Dermis microvascular lymphatic vessel endothelial cell (primary cell): ENCODE measurements at regions not wholly inside any gene's neighbourhood (a gene's known extent, or its start where the extent isn't known, plus 50 kb on each side); places are given as distances from the start of the nearest gene placed in this dataset.
"Not testable (repeated sequence)": the region's sequence is repeated elsewhere in the genome, so short reads cannot be mapped to it uniquely, and the experiment has no call there.

Source experiments
- DNase-seq, 2 donors: peaks; one replicate each; pipeline versions ENCODE4 v3.0.0 to v3.0.0-alpha.2; 2010; ENCODE audit warnings: low read depth in 2 of 2

GRCh38 chr1:112093372-112093694, 103.9 kb upstream of the KCND3 start:
- no peak for DNase-seq

DNA sequence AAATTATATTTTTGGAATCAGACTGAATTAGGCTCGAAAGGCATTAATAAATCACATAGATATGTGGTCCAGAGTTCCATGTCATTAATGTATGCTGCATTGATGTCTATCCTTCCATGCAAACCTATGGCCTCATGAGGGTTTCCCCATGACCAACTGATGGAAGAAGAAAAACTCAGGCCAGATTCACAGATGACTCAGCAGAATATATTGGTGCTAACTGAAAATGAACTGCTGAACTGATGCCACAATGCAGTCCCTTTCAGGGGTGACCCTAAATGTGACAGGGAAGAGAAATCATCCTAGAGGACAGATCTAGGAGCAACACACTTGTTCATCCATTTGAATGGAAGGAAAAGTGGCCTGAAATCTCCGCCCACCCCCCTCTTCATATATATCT, 110.5 kb upstream of the KCND3 start:
- DNase-seq, result no peak

DNA sequence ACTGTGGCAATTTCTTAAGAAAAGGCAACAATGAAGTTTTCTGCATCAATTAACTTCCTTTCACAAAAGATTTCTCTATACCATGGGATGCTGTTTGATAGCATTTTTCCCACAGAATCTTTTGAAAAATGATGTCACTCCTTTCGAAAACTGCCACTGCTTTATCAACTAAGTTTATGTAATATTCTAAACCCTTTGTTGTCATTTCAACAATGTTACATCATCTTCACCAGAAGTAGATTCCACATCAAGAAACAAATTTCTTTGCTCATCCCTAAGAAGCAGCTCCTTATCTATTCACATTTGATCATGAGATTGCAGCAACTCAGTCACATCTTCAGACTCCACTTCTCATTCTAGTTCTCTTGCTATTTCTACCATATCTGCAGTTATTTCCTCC, 116.1 kb upstream of the KCND3 start:
- DNase-seq, result no peak

DNA sequence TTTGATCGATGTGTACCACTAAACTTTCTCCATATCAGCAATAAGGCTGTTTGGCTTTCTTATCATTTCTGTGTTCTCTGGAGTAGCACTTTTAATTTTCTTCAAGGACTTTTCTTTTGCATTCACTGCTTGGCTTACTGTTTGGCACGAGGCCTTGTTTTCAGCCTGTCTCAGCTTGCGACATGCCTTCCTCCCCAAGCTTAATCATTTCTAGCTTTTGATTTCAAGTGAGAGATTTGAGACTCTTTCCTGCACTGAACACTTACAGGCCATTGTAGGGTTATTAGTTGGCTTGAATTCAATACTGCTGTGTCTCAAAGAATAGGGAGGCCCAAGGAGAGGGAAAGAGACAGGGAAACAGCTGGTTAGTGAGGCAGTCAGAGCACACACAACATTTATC, 120.6 kb upstream of the KCND3 start:
- DNase-seq, result no peak

- DNase-seq, result no peak
Observed at GRCh38 chr1:112111734-112112133, 122.3 kb upstream of the KCND3 start.

- DNase-seq, result no peak
Observed at GRCh38 chr1:112114540-112114939, 125.1 kb upstream of the KCND3 start.

DNA sequence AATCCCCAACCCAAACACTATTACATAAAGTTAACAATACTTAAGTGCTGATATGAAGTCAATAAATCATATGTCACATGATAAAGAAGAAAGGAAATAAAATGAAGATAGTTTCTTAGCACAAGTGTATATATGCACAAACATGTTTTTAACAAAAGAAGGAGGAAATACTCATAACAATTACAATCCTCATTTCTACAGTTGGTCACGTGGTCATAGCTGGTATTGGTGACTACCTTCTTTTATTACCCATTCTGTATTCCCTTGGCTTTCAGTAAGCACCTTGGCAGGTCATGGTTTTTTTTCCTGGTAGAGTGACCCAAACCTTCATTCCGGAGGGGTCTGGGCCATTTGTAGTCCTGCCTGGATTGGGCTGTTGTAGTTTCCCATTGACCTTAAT, 137.1 kb upstream of the KCND3 start:
- DNase-seq, result no peak

DNA sequence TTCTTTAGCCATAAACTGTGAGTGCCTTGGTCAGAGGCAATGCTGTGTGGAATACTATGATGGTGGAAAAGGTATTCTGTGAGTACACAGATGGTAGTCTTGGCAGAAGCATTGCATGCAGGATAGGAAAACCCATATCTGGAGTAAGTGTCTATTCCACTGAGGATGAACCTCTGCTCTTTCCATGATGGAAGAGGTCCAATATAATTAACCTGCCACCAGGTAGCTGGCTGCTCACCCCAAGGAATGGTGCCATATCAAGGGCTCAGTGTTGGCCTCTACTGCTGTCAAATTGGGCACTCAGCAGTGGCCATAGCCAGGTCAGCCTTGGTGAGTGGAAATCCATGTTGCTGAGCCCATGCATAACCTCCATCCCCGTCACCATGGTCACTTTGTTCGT, 138.1 kb upstream of the KCND3 start:
- DNase-seq, result not testable (repeated sequence)

GRCh38 chr1:112133487-112133886, 144.0 kb upstream of the KCND3 start:
- no peak for DNase-seq

DNA sequence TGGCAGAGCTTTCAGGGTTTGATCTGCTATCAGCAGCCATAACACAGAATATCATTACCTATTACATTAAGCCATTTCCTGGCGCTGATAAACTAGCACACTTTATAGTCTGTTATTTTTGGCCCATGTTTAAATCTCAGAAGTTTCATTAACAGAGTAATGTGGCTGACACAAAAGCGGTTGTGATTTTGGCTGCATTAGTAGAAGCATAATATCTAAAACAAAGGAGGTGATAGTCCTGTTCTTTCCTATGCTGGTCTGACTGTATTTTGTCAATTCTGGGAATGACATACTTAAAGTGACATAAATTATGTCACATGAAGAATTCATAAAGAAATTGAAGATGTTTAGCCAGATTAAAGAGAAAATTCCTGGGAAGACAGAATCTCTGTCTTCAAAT, 151.3 kb upstream of the KCND3 start:
- no peak for DNase-seq

DNA sequence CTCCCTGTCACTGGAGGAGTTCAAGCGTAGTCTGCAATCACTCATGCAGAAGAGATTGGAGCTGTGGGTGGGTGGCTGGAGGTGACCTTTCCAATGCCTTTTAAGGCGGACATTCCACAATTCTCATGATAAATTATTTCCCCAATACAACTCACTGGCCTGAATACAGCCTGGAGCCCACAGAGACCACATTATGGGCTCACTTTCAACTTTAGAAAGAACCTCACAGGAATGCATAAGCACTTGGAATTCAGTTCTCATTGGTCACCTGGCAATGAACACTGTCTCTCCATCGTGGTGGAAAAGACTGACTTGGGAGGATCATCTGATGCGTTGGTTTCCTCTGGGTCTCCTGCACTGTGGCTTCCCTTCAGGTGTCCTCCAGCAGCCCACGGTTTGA, 151.8 kb upstream of the KCND3 start:
- DNase-seq, result no peak

- DNase-seq, result no peak
Observed at GRCh38 chr1:112141923-112142322, 152.5 kb upstream of the KCND3 start.

GRCh38 chr1:112143871-112144441, 154.5 kb upstream of the KCND3 start:
- no peak for DNase-seq

DNA sequence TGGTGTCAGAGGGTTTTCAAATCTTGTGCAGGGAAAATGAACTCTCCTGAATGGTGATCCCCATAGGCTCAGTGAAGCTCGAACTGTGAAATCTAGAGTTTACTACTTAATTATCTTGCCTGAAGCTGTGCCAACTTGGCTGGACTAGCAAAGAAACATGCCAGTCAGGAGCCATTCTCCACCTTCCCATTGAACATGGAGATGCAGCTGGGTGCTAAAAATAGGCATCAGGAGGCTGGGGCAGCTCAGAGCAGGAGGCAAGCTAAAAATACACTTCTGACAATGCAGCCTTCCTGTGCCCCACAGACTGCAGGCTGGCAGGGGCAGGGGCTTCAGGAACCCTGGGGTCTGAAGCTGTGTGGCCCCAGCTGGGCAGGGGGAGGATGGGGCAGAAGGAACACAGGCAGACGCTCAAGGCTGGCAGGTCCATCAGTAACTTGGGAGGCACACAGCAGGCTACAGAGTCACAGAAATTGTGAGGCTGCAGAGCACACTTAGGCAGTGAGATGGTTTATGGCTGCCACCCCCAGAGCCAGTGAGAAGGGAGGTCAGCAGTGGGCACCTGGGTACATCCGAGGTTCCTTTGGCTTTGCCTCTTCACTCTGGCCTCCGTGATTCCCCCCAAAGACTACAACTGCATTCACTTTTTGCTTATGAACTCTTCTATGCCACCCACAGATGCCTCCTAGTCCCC, 155.4 kb upstream of the KCND3 start:
- no peak for DNase-seq

- DNase-seq, result no peak
Observed at GRCh38 chr1:112146201-112146715, 156.8 kb upstream of the KCND3 start.

DNA sequence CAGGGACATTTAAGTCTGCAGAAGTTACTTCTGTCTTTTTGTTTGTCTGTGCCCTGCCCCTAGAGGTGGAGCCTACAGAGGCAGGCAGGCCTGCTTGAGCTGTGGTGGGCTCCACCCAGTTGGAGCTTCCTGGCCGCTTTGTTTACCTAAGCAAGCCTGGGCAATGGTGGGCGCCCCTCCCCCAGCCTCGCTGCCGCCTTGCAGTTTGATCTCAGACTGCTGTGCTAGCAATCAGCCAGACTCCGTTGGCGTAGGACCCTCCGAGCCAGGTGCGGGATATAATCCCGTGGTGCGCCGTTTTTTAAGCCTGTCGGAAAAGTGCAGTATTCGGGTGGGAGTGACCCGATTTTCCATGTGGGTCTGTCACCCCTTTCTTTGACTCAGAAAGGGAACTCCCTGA, 170.7 kb upstream of the KCND3 start:
- not testable (repeated sequence) for DNase-seq

GRCh38 chr1:112165375-112165774, 175.9 kb upstream of the KCND3 start:
- no peak for DNase-seq

- DNase-seq, result no peak
Observed at GRCh38 chr1:112169517-112169916, 180.0 kb upstream of the KCND3 start.

GRCh38 chr1:112172294-112172882, 182.9 kb upstream of the KCND3 start:
- DNase-seq, result peak; percentile 39 to 61

GRCh38 chr1:112177314-112177713, 187.8 kb upstream of the KCND3 start:
- DNase-seq, result no peak

GRCh38 chr1:112188611-112189010, 199.1 kb upstream of the KCND3 start:
- no peak for DNase-seq

DNA sequence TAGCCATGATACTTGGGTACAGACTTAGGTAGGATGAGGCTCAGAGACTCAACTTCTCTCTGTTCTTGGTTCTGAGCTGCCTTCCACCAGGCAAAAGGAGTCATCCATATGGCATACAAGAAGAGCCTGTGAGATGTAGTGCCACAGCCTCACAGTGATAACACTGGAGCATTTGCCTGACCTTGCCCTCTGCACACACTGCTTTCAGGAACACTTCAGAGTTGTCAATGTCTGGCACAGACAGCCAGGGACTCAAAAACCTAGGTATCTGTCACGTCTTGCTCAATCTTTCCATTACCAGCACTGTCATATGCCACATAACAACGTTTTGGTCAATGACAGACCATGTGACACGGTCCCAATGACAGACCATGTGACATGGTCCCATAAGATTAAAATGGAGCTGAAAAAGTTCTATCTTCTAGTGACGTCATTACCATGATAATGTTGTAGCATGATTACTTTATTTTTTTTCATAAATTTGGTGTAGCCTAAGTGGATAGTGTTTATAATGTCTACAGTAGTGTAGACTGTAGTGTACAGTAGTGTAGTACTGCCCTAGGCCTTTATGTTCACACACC, 199.9 kb upstream of the CTTNBP2NL start:
- DNase-seq, result no peak

- no peak for DNase-seq
Observed at GRCh38 chr1:112196731-112197130, 199.3 kb upstream of the CTTNBP2NL start.
